ENCODE measurements at regions not wholly inside any gene's neighbourhood (a gene's known extent, or its start where the extent isn't known, plus 50 kb on each side); places are given as distances from the start of the nearest gene placed in this dataset.

DNA sequence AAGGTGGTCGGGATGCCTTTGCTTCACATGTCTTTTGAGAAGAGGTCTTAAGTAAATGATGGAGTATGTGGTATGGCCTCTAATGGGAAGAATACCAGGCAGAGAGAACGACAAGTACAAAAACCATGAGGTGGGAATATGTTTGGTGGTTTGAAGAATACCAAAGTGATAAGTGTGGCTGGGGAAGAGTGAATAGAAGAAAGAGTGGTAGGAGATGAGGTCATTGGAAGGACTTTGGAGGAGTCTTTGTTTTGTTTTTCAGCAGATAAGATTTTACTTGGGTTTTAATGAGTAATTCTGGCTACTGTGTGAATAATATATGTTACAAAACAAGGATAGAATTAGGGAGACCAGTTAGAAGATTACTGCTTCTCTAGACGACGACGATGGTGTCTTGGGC is 515.4 kb downstream of the RAB38 start:
- TF ChIP-seq SUZ12 (IDR thresholded peaks at IDR 0.05; ENCODE audit: extremely low read depth, insufficient read depth, insufficient read length) (no peak), ZNF274 (IDR thresholded peaks at IDR 0.05; ENCODE audit: low read depth, low read length) (no peak)
